IPS-20b (cell line): ENCODE measurements at regions not wholly inside any gene's neighbourhood (a gene's known extent, or its start where the extent isn't known, plus 50 kb on each side); places are given as distances from the start of the nearest gene placed in this dataset.

Source experiments
- H3K27ac ChIP-seq: one replicate; pipeline ENCODE4 v1.5.1; 2013; ENCODE audit warnings: low read length
- H3K27me3 ChIP-seq: 2 replicates; pipeline ENCODE4 v1.6.1; 2013; ENCODE audit warnings: mild to moderate bottlenecking, low read length, inconsistent platforms; ENCODE audit not compliant: insufficient read depth
- H3K36me3 ChIP-seq: 2 replicates; pipeline ENCODE4 v1.6.1; 2013; ENCODE audit warnings: low read depth, mild to moderate bottlenecking, inconsistent platforms, low read length, moderate library complexity; ENCODE audit not compliant: insufficient read depth
- H3K4me1 ChIP-seq: 2 replicates; pipeline ENCODE4 v1.6.1; 2013; ENCODE audit warnings: mild to moderate bottlenecking, control low read depth, inconsistent platforms, low read length, moderate library complexity; ENCODE audit not compliant: insufficient read depth
- H3K4me3 ChIP-seq: 2 replicates; pipeline ENCODE4 v1.5.1; 2013; ENCODE audit warnings: mild to moderate bottlenecking, low read length, inconsistent platforms
- H3K9ac ChIP-seq: 2 replicates; pipeline ENCODE4 v1.6.1; 2013; ENCODE audit warnings: low read depth, mild to moderate bottlenecking, inconsistent platforms, low read length, moderate library complexity
- H3K9me3 ChIP-seq: 2 replicates; pipeline ENCODE4 v1.6.1; 2013; ENCODE audit warnings: mild to moderate bottlenecking, low read depth, low read length, inconsistent platforms; ENCODE audit not compliant: insufficient read depth

DNA sequence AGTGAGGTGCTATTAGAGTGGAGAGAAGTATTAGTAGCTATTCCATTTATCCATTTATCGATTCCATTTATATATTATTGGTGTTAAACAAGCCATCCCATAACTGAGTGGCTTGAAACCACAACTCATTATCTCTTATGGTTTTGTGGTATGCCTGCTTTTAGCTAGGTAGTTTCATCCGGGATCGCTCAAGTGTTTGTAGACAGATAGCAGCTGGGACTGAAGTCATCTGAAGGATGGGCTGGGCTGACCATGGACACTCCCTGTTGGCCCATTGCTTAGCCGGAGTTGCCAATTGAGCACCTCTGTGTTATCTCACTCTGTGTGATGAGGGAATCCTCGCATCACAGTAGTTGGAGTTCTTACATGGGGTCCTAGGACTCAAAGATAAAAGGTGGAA, 622.5 kb downstream of the PLA2G4A start:
- no peaks in the 10 kb centered on the region for H3K4me1 ChIP-seq
- no peak overlapping the region for H3K9ac ChIP-seq
- H3K27me3 ChIP-seq: no peaks in the 10 kb centered on the region
- no peak overlapping the region for H3K4me3 ChIP-seq
- no peaks in the 10 kb centered on the region for H3K36me3 ChIP-seq
- H3K27ac ChIP-seq: no peak overlapping the region
- H3K9me3 ChIP-seq: no peaks in the 10 kb centered on the region

DNA sequence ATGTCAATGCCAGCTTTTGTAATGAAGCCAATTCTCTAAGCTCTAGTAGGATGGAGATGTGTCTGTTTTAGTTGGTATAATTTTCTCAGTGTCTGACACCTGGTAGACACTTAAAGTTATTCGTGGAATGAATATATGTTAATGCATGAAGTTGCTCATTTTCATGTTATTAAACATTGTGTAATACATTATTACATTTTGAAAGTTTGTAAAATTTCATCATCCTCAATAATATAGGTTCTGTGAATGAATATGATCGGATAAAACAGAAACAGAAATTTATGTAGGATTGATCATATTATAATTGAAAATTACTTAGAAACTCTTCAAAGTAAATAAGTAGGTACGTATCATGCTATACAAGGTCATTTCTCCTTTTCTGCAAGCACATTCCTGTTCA, 625.3 kb downstream of the PLA2G4A start:
- Histone ChIP-seq H3K36me3 (no peaks in the 10 kb centered on the region), H3K4me1 (no peaks in the 10 kb centered on the region), H3K9ac (no peak overlapping the region), H3K27me3 (no peaks in the 10 kb centered on the region), H3K4me3 (no peak overlapping the region), H3K27ac (no peak overlapping the region), H3K9me3 (no peaks in the 10 kb centered on the region)

DNA sequence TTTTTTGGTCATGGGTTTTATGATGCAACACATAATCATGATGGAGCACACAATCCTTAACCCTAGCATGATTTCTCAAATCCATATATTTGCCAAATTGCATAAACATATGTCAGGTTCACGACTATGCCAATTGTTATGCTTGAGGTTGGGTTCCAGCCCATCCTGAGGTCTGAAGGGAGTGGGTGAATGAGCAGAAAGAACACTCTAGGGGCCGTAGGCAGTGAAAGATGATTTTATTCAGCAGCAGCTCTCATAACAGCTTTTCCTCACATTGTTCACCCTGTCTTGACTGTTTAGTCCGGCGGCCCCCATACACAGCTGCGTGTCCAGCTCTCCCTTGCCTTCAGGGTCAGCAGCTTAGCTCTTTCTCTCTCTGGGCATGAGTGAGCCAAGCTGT, 627.7 kb downstream of the PLA2G4A start:
- Histone ChIP-seq H3K27ac (no peak overlapping the region), H3K4me1 (no peaks in the 10 kb centered on the region; the same call in 1 of the 2 replicates), H3K27me3 (no peaks in the 10 kb centered on the region), H3K4me3 (no peak overlapping the region), H3K9ac (no peak overlapping the region), H3K9me3 (no peaks in the 10 kb centered on the region), H3K36me3 (no peaks in the 10 kb centered on the region)

DNA sequence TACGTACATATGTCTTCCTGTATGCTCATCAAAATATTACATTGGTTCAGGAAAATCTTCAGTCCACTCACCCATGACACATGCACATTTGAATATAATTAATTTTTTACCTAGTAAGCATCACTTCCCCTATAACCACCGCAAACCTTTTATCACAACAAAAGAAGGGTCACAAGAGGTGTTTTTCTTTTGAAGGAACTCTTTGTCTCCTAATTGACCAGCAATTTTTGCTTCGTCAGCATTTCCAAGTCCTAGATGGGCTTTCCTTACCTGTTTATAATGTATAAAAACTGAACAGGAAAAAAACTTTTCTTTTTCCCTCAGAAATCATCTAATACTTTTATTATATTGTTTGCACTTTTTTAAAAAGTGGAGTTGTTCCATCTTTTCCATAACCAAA, 631.3 kb downstream of the PLA2G4A start:
- Histone ChIP-seq H3K9ac (no peak overlapping the region), H3K4me1 (no peaks in the 10 kb centered on the region; the same call in 1 of the 2 replicates), H3K4me3 (no peak overlapping the region), H3K36me3 (no peaks in the 10 kb centered on the region), H3K9me3 (no peaks in the 10 kb centered on the region), H3K27me3 (no peaks in the 10 kb centered on the region), H3K27ac (no peak overlapping the region)

DNA sequence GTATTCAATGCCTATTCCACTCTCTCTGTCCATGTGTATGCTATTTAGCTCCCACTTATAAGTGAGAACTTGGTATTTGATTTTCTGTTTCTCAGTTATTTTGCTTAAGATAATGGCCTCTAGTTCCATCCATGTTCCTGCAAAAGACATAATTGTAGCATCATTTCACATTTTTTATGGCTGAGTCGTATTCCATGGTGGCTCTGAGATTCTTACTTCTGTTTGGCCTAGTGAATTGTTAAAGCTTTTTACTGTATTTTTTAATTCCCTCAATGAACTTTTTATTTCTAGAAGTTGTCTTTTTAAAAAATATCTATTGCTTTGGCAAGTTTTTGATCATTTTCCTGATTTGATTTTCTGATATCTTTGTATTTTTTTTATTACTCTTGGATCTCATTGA, 635.6 kb downstream of the PLA2G4A start:
- Histone ChIP-seq H3K9me3 (no peaks in the 10 kb centered on the region), H3K9ac (no peak overlapping the region), H3K27me3 (no peaks in the 10 kb centered on the region), H3K4me3 (no peak overlapping the region), H3K4me1 (no peaks in the 10 kb centered on the region; the same call in 1 of the 2 replicates), H3K36me3 (no peaks in the 10 kb centered on the region), H3K27ac (no peak overlapping the region)

DNA sequence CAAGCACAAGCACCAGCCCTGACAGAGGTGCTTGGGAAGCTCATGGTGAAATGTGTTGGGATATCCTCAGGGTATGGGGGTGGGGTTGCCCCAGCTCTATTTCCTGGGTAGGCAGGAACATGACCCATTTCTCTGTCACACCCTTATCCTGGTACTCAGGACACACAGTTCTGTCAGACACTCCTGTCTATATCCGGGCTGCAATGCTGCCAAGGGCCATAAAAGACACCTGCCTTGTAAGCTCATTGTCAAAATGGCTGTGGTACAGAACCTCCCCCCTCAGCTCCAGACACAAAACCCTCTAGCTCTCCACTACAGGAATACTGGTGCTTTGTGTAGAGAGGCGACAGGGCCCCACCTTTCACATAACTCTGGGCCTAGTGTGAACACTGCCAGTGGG, 636.7 kb downstream of the PLA2G4A start:
- Histone ChIP-seq H3K36me3 (no peaks in the 10 kb centered on the region), H3K9ac (no peak overlapping the region), H3K4me1 (peaks cover 7% of the 10 kb centered on the region; the same call in 1 of the 2 replicates), H3K9me3 (no peaks in the 10 kb centered on the region), H3K27ac (no peak overlapping the region), H3K27me3 (no peaks in the 10 kb centered on the region), H3K4me3 (no peak overlapping the region)

DNA sequence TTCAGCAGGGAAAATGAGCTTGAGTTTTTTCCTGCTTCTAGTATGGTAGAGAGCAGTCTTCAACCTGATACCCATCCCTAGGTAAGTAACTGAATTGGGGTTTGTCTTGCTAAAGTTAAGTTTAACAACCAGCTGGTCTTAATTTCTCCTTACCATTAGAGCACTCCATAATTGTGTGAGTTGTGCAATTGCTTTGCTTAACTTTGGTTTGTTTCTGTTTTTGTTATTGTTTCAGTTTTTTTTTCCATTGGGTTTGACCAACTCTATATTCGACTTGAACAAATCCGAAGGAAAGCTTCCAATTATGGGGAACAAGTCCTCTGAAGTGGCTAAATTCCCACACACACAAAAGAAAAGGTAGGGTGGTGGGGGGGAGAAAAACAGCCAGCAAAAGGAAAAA, 641.1 kb downstream of the PLA2G4A start:
- Histone ChIP-seq H3K27ac (peak overlapping the region; percentile 80), H3K9me3 (no peaks in the 10 kb centered on the region), H3K4me3 (peak overlapping the region; percentile 20; the same call in 1 of the 2 replicates)

DNA sequence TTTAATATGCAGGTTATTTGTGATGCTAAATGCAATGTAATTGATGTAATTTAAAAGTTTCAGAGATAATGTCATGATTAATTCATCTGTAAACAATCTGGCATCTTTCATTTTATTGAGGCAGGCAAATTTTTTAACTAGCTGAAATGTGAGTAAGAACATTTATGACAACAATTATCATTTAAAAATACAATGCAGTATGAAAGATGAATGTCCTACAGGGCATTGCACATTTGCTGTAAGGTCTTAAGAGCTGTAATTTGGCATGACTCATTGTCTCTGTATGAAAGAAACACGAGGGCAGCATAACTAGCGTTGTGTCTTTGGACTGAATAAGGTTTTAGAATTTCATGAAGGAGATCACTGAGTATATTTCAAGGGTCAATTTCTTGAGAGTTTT, 642.8 kb downstream of the PLA2G4A start:
- Histone ChIP-seq H3K27me3 (no peaks in the 10 kb centered on the region), H3K9ac (no peak overlapping the region), H3K4me1 (peaks cover 20% of the 10 kb centered on the region; the same call in 1 of the 2 replicates), H3K9me3 (no peaks in the 10 kb centered on the region), H3K27ac (no peak overlapping the region), H3K36me3 (no peaks in the 10 kb centered on the region), H3K4me3 (no peak overlapping the region)

More for the DNA sequence above, 641.1 kb downstream of the PLA2G4A start:
- no peak overlapping the region for H3K9ac ChIP-seq
- H3K27me3 ChIP-seq: no peaks in the 10 kb centered on the region
- H3K4me1 ChIP-seq: peaks cover 20% of the 10 kb centered on the region; the same call in 1 of the 2 replicates
- H3K36me3 ChIP-seq: no peaks in the 10 kb centered on the region

DNA sequence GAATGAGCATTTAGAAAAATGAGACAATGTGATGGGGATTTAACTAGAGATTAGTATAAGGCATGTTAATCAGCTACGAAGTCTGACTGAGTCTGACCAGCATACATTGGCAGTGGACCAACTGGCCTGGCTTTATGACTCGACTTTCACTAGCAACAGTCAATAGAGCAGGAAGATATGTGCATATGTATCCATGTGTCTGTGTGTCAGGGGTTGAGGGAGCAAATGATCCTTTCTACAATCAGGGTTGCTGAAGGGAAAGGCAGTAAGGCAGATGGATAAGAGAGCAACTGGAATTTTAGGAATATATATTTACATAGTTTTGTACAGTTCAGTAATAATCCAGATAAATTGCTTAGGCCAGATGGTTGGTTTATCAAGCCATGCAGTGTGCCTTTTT, 645.6 kb downstream of the PLA2G4A start:
- Histone ChIP-seq H3K9me3 (no peaks in the 10 kb centered on the region), H3K4me1 (peaks cover 30% of the 10 kb centered on the region; the same call in 1 of the 2 replicates), H3K27ac (no peak overlapping the region), H3K9ac (no peak overlapping the region), H3K4me3 (no peak overlapping the region), H3K36me3 (no peaks in the 10 kb centered on the region), H3K27me3 (no peaks in the 10 kb centered on the region)

DNA sequence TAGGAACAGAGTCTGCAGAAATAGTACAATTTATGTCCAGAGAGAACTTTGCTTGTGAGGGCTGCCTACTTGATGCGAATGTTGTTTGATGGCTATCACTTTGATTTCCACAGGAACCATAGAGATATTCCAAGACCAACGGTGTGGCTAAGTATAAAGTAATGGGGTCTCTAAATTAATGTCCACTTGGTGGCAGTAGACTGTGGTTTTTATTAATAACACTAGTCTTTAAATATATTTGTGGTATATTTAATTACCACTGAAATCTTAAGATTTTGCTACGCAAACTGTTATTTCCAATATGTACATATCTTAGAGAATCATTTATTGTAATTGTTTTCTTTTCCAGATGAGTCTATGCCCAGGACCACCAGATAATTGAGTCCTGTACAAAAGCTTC, 647.9 kb downstream of the PLA2G4A start:
- Histone ChIP-seq H3K9me3 (no peaks in the 10 kb centered on the region), H3K9ac (no peak overlapping the region; the same call in 1 of the 2 replicates), H3K4me1 (peaks cover 17% of the 10 kb centered on the region; the same call in 1 of the 2 replicates), H3K27ac (peak overlapping the region; percentile 52), H3K27me3 (no peaks in the 10 kb centered on the region), H3K36me3 (no peaks in the 10 kb centered on the region), H3K4me3 (no peak overlapping the region)

DNA sequence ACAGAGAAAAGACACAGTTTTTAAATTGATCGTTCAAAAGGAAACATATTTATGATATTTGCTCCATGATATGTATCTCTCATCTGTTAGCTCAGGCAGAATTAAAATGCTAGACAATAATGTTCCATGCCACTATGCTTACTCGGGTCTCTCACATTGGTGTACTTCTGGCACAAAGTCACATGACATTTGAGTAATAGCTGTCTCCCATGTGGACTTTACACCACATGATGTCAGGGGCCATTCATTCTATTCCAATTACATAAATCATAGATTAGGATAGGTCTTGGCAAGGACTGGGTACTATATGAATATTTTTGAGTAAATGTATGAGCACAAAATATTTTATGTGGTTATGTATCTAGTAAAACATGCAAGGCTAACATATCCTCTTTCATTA, 648.4 kb downstream of the PLA2G4A start:
- Histone ChIP-seq H3K4me3 (no peak overlapping the region), H3K27me3 (no peaks in the 10 kb centered on the region), H3K4me1 (peaks cover 13% of the 10 kb centered on the region; the same call in 1 of the 2 replicates), H3K27ac (peak overlapping the region; percentile 52), H3K9me3 (no peaks in the 10 kb centered on the region), H3K36me3 (no peaks in the 10 kb centered on the region), H3K9ac (no peak overlapping the region; the same call in 1 of the 2 replicates)

DNA sequence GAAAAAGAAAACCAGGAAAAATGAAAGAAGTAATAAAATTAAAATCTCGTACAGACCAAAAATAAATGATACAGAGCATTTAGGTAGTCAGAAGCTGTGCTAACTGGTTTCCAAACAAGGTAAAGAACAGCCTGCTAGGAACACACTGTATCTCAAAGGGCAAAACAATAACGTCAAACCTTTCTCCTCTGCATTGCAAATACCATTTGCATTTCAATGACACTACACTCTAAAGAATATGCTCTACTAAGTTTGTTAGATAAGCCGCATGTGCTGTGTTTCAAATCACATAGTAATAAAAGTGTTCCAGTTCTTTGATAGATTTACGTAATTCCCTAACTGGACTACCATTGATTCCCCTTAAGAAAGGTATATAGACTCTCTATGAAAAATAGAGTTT, 648.8 kb downstream of the PLA2G4A start:
- no peak overlapping the region; the same call in 1 of the 2 replicates for H3K9ac ChIP-seq
- no peaks in the 10 kb centered on the region for H3K36me3 ChIP-seq
- no peak overlapping the region for H3K27ac ChIP-seq
- no peaks in the 10 kb centered on the region for H3K27me3 ChIP-seq
- peaks cover 13% of the 10 kb centered on the region; the same call in 1 of the 2 replicates for H3K4me1 ChIP-seq
- H3K9me3 ChIP-seq: no peaks in the 10 kb centered on the region
- no peak overlapping the region for H3K4me3 ChIP-seq
